Activated CD8-positive, alpha-beta T cell treated with anti-CD3 and anti-CD28 coated beads, Interleukin-2, amount 10 ng/mL, durations not matched to agents 7 days and 5 days (primary cell): ENCODE measurements at regions not wholly inside any gene's neighbourhood (a gene's known extent, or its start where the extent isn't known, plus 50 kb on each side); places are given as distances from the start of the nearest gene placed in this dataset.

Experiments used
- ATAC-seq: fragments of 150-1000 bp; cut with Tn5 transposase; one replicate; pipeline ENCODE4 v1.10.0; 2021; ENCODE audit warnings: moderate library complexity
- CTCF ChIA-PET: fragments of 350-600 bp; sonication (Branson Sonifier 250); formaldehyde crosslinking; loops from one replicate; lab custom pipeline; 2021; ENCODE audit warnings: antibody characterized with exemption; lab: Charles Lee
- POLR2A ChIA-PET: fragments of 350-600 bp; sonication (Branson Sonifier 250); formaldehyde crosslinking; loops from one replicate; lab custom pipeline; 2021; ENCODE audit warnings: antibody characterized with exemption; lab: Charles Lee
- DNase-seq: peaks from one replicate; pipeline ENCODE4 v3.0.0-alpha.2; 2020
- H3K27ac Mint-ChIP-seq: one replicate; pipeline ENCODE4 v1.8.0; 2021; ENCODE audit warnings: mild to moderate bottlenecking, mixed read lengths
- H3K27me3 Mint-ChIP-seq: one replicate; pipeline ENCODE4 v1.8.0; 2021; ENCODE audit warnings: low read depth, mixed read lengths
- H3K36me3 Mint-ChIP-seq: one replicate; pipeline ENCODE4 v1.8.0; 2021; ENCODE audit warnings: low read depth, mixed read lengths
- H3K4me1 Mint-ChIP-seq: one replicate; pipeline ENCODE4 v1.8.0; 2021; ENCODE audit warnings: low read depth, mixed read lengths
- H3K4me3 Mint-ChIP-seq: one replicate; pipeline ENCODE4 v1.8.0; 2021; ENCODE audit warnings: mild to moderate bottlenecking, mixed read lengths
- H3K9me3 Mint-ChIP-seq: one replicate; pipeline ENCODE4 v1.8.0; 2022; ENCODE audit warnings: mixed read lengths; ENCODE audit not compliant: insufficient read depth

- CTCF ChIA-PET: no interaction called here
- Mint-ChIP-seq H3K9me3 (peaks cover 8% of the 10 kb centered on the region), H3K36me3 (no peaks in the 10 kb centered on the region), H3K4me3 (no peak overlapping the region), H3K27me3 (no peaks in the 10 kb centered on the region), H3K4me1 (no peaks in the 10 kb centered on the region), H3K27ac (no peak overlapping the region)
- no peak for DNase-seq
- ATAC-seq: no peak
- POLR2A ChIA-PET: no interaction called here
Observed at GRCh38 chr4:137300776-137301175, 231.5 kb downstream of the PCDH18 start.

- Mint-ChIP-seq H3K36me3 (no peaks in the 10 kb centered on the region), H3K27ac (no peak overlapping the region), H3K4me3 (no peak overlapping the region), H3K9me3 (peaks cover 8% of the 10 kb centered on the region), H3K27me3 (no peaks in the 10 kb centered on the region), H3K4me1 (no peaks in the 10 kb centered on the region)
- ChIA-PET CTCF (no interaction called here), POLR2A (no interaction called here)
- ATAC-seq (no peak), DNase-seq (no peak)
Observed at GRCh38 chr4:137299281-137299680, 233.0 kb downstream of the PCDH18 start.

DNA sequence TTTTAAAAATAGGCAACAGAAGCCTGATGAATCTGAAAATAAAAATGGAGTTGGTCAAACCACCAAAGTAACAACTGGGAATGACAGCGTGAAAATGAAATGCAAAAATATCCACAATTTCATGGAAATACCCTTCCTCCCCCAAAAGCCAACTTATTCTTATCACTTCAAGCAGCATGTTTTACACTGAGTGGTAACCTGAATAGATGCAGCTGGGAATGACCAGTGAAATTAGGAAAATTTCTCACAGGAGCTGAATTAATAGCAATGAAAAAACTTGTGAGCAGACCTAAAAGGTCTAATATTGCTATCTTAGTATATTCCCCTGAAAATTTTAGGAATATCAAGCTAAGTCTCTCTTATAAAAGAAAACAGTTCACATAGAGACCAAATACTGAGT, 239.0 kb downstream of the PCDH18 start:
- H3K27ac Mint-ChIP-seq: no peak overlapping the region
- no peaks in the 10 kb centered on the region for H3K36me3 Mint-ChIP-seq
- ChIA-PET POLR2A (no interaction called here), CTCF (no interaction called here)
- no peaks in the 10 kb centered on the region for H3K4me1 Mint-ChIP-seq
- H3K4me3 Mint-ChIP-seq: no peak overlapping the region
- no peaks in the 10 kb centered on the region for H3K9me3 Mint-ChIP-seq
- no peaks in the 10 kb centered on the region for H3K27me3 Mint-ChIP-seq
- DNase-seq (no peak), ATAC-seq (no peak)

GRCh38 chr4:137283737-137284136, 248.6 kb downstream of the PCDH18 start:
- H3K4me1 Mint-ChIP-seq: no peaks in the 10 kb centered on the region
- no peaks in the 10 kb centered on the region for H3K27me3 Mint-ChIP-seq
- CTCF ChIA-PET: no interaction called here
- peaks cover 3% of the 10 kb centered on the region for H3K9me3 Mint-ChIP-seq
- ATAC-seq (no peak), DNase-seq (no peak)
- POLR2A ChIA-PET: no interaction called here
- H3K36me3 Mint-ChIP-seq: no peaks in the 10 kb centered on the region
- no peak overlapping the region for H3K27ac Mint-ChIP-seq
- H3K4me3 Mint-ChIP-seq: no peak overlapping the region

- ChIA-PET POLR2A (no interaction called here), CTCF (no interaction called here)
- DNase-seq (no peak), ATAC-seq (no peak)
- no peaks in the 10 kb centered on the region for H3K27me3 Mint-ChIP-seq
- peaks cover 3% of the 10 kb centered on the region for H3K9me3 Mint-ChIP-seq
- no peak overlapping the region for H3K27ac Mint-ChIP-seq
- no peaks in the 10 kb centered on the region for H3K4me1 Mint-ChIP-seq
- H3K4me3 Mint-ChIP-seq: no peak overlapping the region
- no peaks in the 10 kb centered on the region for H3K36me3 Mint-ChIP-seq
Observed at GRCh38 chr4:137278431-137278830, 253.9 kb downstream of the PCDH18 start.

DNA sequence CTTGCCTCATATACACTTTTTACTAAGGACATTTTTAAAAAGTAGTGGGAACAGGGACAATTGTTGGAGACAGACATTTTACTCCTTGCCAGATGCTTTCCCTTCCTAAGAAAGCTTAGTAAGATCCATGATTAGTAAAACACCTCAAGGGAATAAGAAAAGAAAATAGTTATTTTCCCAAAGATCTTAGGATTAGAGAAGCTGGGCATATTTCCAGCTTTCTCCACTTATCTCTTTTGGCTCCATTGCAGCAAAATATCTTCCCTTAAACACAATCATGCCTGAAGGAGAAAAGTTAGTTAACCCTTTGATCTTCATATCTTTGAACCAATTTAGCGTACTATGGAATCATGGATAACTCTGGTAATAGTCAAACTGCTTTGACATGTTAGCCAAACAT, 257.9 kb downstream of the PCDH18 start:
- DNase-seq (no peak), ATAC-seq (no peak)
- Mint-ChIP-seq H3K9me3 (peaks cover 4% of the 10 kb centered on the region), H3K36me3 (no peaks in the 10 kb centered on the region), H3K27me3 (no peaks in the 10 kb centered on the region), H3K4me1 (no peaks in the 10 kb centered on the region), H3K27ac (no peak overlapping the region), H3K4me3 (no peak overlapping the region)
- POLR2A ChIA-PET: no interaction called here
- CTCF ChIA-PET: no interaction called here

- Mint-ChIP-seq H3K9me3 (peaks cover 5% of the 10 kb centered on the region), H3K4me3 (no peak overlapping the region), H3K27me3 (no peaks in the 10 kb centered on the region), H3K27ac (no peak overlapping the region), H3K36me3 (no peaks in the 10 kb centered on the region), H3K4me1 (no peaks in the 10 kb centered on the region)
- ChIA-PET POLR2A (no interaction called here), CTCF (no interaction called here)
- no peak for ATAC-seq
- no peak for DNase-seq
Observed at GRCh38 chr4:137267024-137267423, 265.3 kb downstream of the PCDH18 start.

DNA sequence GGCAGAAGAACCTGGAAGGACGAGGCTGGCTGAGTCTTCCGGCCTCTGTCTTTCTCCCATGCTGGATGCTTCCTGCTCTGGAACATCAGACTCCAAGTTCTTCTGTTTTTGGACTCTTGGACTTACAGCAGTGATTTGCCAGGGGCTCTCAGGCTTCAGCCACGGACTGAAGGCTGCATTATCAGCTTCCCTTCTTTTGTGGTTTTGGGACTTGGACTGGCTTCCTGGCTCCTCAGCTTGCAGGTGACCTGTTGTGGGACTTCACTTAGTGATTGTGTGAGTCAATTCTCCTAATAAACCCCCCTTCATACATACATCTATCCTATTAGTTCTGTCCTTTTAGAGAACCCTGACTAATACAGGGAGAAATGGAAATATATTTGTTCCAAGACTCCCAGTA, 265.8 kb downstream of the PCDH18 start:
- Mint-ChIP-seq H3K4me1 (no peaks in the 10 kb centered on the region), H3K4me3 (no peak overlapping the region)
- no peak for ATAC-seq

DNA sequence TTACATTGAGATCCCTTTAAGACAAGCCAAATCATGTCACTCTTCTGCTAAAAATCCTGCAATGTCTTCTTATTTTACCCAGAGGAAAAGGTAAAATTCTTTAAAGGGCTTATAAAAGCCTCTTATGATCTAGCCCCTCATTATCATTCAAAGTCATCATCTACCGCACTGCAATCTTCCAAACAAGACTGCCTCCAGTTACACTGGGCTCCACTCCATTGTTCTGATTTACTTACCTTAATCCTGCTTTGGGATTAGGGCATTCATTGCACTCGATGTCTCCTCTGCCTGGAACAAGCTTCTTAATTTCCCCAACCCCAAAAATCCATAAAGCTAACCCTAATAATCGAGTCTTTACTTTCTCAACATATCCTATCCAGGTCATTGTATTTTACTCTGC, 269.1 kb downstream of the PCDH18 start:
- CTCF ChIA-PET: no interaction called here
- H3K4me3 Mint-ChIP-seq: no peak overlapping the region
- no peaks in the 10 kb centered on the region for H3K36me3 Mint-ChIP-seq
- no peaks in the 10 kb centered on the region for H3K9me3 Mint-ChIP-seq
- POLR2A ChIA-PET: no interaction called here
- no peak for DNase-seq
- no peak overlapping the region for H3K27ac Mint-ChIP-seq
- H3K27me3 Mint-ChIP-seq: no peaks in the 10 kb centered on the region
- H3K4me1 Mint-ChIP-seq: no peaks in the 10 kb centered on the region
- no peak for ATAC-seq

More for the DNA sequence above, 265.8 kb downstream of the PCDH18 start:
- H3K27ac Mint-ChIP-seq: no peak overlapping the region
- no peaks in the 10 kb centered on the region for H3K27me3 Mint-ChIP-seq
- no peaks in the 10 kb centered on the region for H3K36me3 Mint-ChIP-seq
- ChIA-PET CTCF (no interaction called here), POLR2A (no interaction called here)
- DNase-seq: no peak
- peaks cover 5% of the 10 kb centered on the region for H3K9me3 Mint-ChIP-seq

- ATAC-seq (no peak), DNase-seq (no peak)
- no peak overlapping the region for H3K27ac Mint-ChIP-seq
- H3K9me3 Mint-ChIP-seq: no peaks in the 10 kb centered on the region
- no peaks in the 10 kb centered on the region for H3K4me1 Mint-ChIP-seq
- CTCF ChIA-PET: no interaction called here
- no peaks in the 10 kb centered on the region for H3K36me3 Mint-ChIP-seq
- H3K27me3 Mint-ChIP-seq: no peaks in the 10 kb centered on the region
- POLR2A ChIA-PET: no interaction called here
- H3K4me3 Mint-ChIP-seq: no peak overlapping the region
Observed at GRCh38 chr4:137253949-137254348, 278.3 kb downstream of the PCDH18 start.

DNA sequence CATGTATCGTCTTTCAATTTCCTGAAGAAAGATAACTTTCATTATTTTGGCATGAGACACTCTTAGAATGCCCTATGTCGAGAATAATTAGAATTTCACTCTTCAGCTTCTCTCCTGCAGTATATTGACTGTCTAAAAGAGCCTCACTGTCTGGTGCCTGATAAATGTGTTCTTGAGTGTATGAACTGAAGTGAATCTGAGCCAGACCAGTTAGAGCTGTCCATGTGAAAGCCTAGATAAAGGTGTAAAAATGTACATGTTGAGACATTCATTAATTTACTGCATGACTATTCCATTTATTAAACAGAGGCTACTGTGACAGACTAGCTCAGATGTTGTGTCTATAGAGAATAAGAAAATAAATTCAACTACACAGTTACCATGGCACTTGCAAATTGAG, 283.2 kb downstream of the PCDH18 start:
- no peaks in the 10 kb centered on the region for H3K27me3 Mint-ChIP-seq
- ATAC-seq (no peak), DNase-seq (no peak)
- no peaks in the 10 kb centered on the region for H3K36me3 Mint-ChIP-seq
- H3K9me3 Mint-ChIP-seq: no peaks in the 10 kb centered on the region
- ChIA-PET POLR2A (no interaction called here), CTCF (no interaction called here)
- no peak overlapping the region for H3K27ac Mint-ChIP-seq
- H3K4me1 Mint-ChIP-seq: no peaks in the 10 kb centered on the region
- H3K4me3 Mint-ChIP-seq: no peak overlapping the region

DNA sequence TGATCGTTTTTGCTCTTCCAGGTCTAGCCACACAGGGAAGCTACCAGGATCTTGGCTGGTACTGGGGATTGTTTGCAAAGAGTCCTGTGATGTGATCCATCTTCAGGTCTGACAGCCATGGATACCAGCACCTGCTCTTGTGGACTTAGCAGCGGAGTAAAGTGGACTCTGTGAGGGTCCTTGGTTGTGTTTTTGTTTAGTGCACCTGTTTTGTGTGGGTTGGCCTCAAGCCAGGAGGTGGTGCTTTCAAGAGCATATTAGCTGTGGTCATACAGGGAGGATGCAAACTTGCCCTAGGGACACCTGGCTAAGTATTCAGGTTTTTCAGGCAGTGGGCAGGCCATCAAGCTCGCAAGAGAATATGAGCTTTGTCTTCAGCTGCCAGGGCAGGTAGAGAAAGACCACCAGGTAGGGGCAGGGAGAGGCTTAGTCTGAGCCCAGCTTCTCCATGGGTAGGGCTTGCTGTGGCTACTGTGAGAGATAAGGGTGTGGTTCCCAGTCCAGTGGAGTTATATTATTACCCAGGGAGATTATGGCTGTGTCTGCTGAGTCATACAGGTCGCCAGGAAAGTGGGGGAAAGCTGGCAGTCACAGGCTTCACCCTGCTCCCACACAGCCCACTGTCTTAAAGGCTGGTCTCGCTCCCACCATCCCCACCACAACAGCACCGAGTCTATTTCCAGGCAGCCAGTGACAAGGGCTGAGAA, 293.7 kb downstream of the PCDH18 start:
- DNase-seq (no peak), ATAC-seq (no peak)
- CTCF ChIA-PET: no interaction called here
- POLR2A ChIA-PET: no interaction called here
- Mint-ChIP-seq H3K27me3 (no peaks in the 10 kb centered on the region), H3K9me3 (peaks cover 11% of the 10 kb centered on the region), H3K4me3 (no peak overlapping the region), H3K36me3 (no peaks in the 10 kb centered on the region), H3K4me1 (no peaks in the 10 kb centered on the region), H3K27ac (no peak overlapping the region)

- ChIA-PET CTCF (no interaction called here), POLR2A (no interaction called here)
- Mint-ChIP-seq H3K27ac (no peak overlapping the region), H3K9me3 (peaks cover 6% of the 10 kb centered on the region), H3K27me3 (no peaks in the 10 kb centered on the region), H3K4me3 (no peak overlapping the region), H3K36me3 (no peaks in the 10 kb centered on the region), H3K4me1 (no peaks in the 10 kb centered on the region)
- DNase-seq: no peak
- no peak for ATAC-seq
Observed at GRCh38 chr4:137226900-137227299, 305.4 kb downstream of the PCDH18 start.
